IMR-90 (cell line): ENCODE measurements at regions not wholly inside any gene's neighbourhood (a gene's known extent, or its start where the extent isn't known, plus 50 kb on each side); places are given as distances from the start of the nearest gene placed in this dataset.
A peak's percentile ranks its signal among the peaks of the same experiment; 100 is the strongest.

ENCODE experiments used
- ATAC-seq: fragments of 200-7000 bp; cut with Tn5 transposase; 2 replicates; pipeline ENCODE4 v1.9.1; 2020; ENCODE audit warnings: low read depth, mild to moderate bottlenecking, moderate library complexity
- BruUV-seq: library from RNA; stranded (reverse); fragments of 400-500 nt; replicated peaks from 2 replicates; lab custom pipeline; 2021; lab: Mats Ljungman, UMichigan
- CTCF ChIA-PET: fragments of 300-600 bp; formaldehyde crosslinking; extraction: SDS; loops from one replicate; lab custom pipeline; 2021; ENCODE audit warnings: antibody characterized with exemption; lab: Yijun Ruan, JAX
- POLR2A ChIA-PET: fragments of 300-600 bp; sonication (Branson Sonifier 250); formaldehyde crosslinking; loops from one replicate; lab custom pipeline; 2022; ENCODE audit warnings: antibody characterized with exemption; ENCODE audit not compliant: unreplicated experiment; lab: Charles Lee
- DNase-seq: peaks from one replicate; pipeline ENCODE4 v3.0.0; 2013
- H2AFZ ChIP-seq: replicated peaks from 2 replicates; pipeline ENCODE3; 2013; ENCODE audit warnings: low read length, mild to moderate bottlenecking; ENCODE audit not compliant: poor library complexity
- H2AK5ac ChIP-seq: 2 replicates; pipeline ENCODE4 v1.6.1; 2013; ENCODE audit warnings: low read depth, low read length, inconsistent platforms
- H2AK9ac ChIP-seq: replicated peaks from 2 replicates; pipeline ENCODE3; 2013; ENCODE audit warnings: mild to moderate bottlenecking, low read depth, low read length, moderate library complexity; ENCODE audit not compliant: poor library complexity
- H2BK120ac ChIP-seq: 2 replicates; pipeline ENCODE4 v1.6.1; 2013; ENCODE audit warnings: low read depth, low read length, inconsistent platforms
- H2BK15ac ChIP-seq: 3 replicates; pipeline ENCODE4 v1.6.1; 2013; ENCODE audit warnings: low read depth, low read length, inconsistent platforms
- H2BK20ac ChIP-seq: 2 replicates; pipeline ENCODE4 v1.6.1; 2013; ENCODE audit warnings: low read depth, mild to moderate bottlenecking, inconsistent platforms, low read length, moderate library complexity
- H2BK5ac ChIP-seq: 2 replicates; pipeline ENCODE4 v1.6.1; 2013; ENCODE audit warnings: mild to moderate bottlenecking, low read depth, low read length, inconsistent platforms; ENCODE audit not compliant: poor library complexity, severe bottlenecking
- H3K14ac ChIP-seq: replicated peaks from 2 replicates; pipeline ENCODE4 v1.6.1; 2013; ENCODE audit warnings: low read depth, low read length, inconsistent platforms
- H3K18ac ChIP-seq: 2 replicates; pipeline ENCODE4 v1.6.1; 2013; ENCODE audit warnings: low read depth, low read length, control low read depth
- H3K23ac ChIP-seq: 2 replicates; pipeline ENCODE4 v1.6.1; 2013; ENCODE audit warnings: low read depth, low read length, inconsistent platforms
- H3K27ac ChIP-seq: 2 replicates; pipeline ENCODE4 v1.5.1; 2013; ENCODE audit warnings: mild to moderate bottlenecking, control low read depth, low read length; ENCODE audit not compliant: insufficient read depth
- H3K27me3 ChIP-seq: 2 replicates; pipeline ENCODE4 v1.6.1; 2013; ENCODE audit warnings: low read length; ENCODE audit not compliant: control insufficient read depth, insufficient read depth
- H3K36me3 ChIP-seq: 2 replicates; pipeline ENCODE4 v1.6.1; 2013; ENCODE audit warnings: low read length, mixed read lengths; ENCODE audit not compliant: control insufficient read depth, insufficient read depth
- H3K4ac ChIP-seq: 2 replicates; pipeline ENCODE4 v1.6.1; 2013; ENCODE audit warnings: low read depth, low read length, inconsistent platforms
- H3K4me1 ChIP-seq: 2 replicates; pipeline ENCODE4 v1.6.1; 2013; ENCODE audit warnings: low read length, mixed read lengths; ENCODE audit not compliant: control insufficient read depth, insufficient read depth
- H3K4me2 ChIP-seq: 2 replicates; pipeline ENCODE4 v1.6.1; 2013; ENCODE audit warnings: low read depth, mild to moderate bottlenecking, control low read depth, low read length, moderate library complexity
- H3K4me3 ChIP-seq: 2 replicates; pipeline ENCODE4 v1.5.1; 2013; ENCODE audit warnings: low read depth, mild to moderate bottlenecking, control low read depth, low read length, moderate library complexity; ENCODE audit not compliant: insufficient read depth
- H3K56ac ChIP-seq: 2 replicates; pipeline ENCODE4 v1.6.1; 2013; ENCODE audit warnings: low read length, inconsistent platforms; ENCODE audit not compliant: insufficient read depth; ENCODE audit errors: extremely low read depth
- H3K79me1 ChIP-seq, 2 experiments: 2 replicates each; pipeline ENCODE4 v1.6.1; 2013; ENCODE audit warnings: low read length in 2 of 2, inconsistent platforms in 1 of 2, low read depth in 1 of 2
- H3K9ac ChIP-seq: 2 replicates; pipeline ENCODE4 v1.6.1; 2013; ENCODE audit warnings: low read depth, low read length, control low read depth
- H3K9me1 ChIP-seq: 2 replicates; pipeline ENCODE4 v1.6.1; 2013; ENCODE audit warnings: low read length, inconsistent platforms; ENCODE audit not compliant: insufficient read depth
- H3K9me3 ChIP-seq: 2 replicates; pipeline ENCODE4 v1.6.1; 2013; ENCODE audit warnings: low read length; ENCODE audit not compliant: control insufficient read depth, insufficient read depth
- H4K20me1 ChIP-seq: 2 replicates; pipeline ENCODE4 v1.6.1; 2013; ENCODE audit warnings: low read length, inconsistent platforms; ENCODE audit not compliant: insufficient read depth
- H4K5ac ChIP-seq: 2 replicates; pipeline ENCODE4 v1.6.1; 2013; ENCODE audit warnings: mild to moderate bottlenecking, low read depth, low read length, control low read depth
- H4K8ac ChIP-seq, 2 experiments: 2 replicates each; pipeline ENCODE4 v1.6.1; 2013; ENCODE audit warnings: low read depth in 2 of 2, low read length in 2 of 2, control low read depth in 1 of 2, inconsistent platforms in 1 of 2
- H4K91ac ChIP-seq: 2 replicates; pipeline ENCODE4 v1.6.1; 2013; ENCODE audit warnings: low read depth, low read length, inconsistent platforms; ENCODE audit not compliant: insufficient read depth
- BHLHE40 ChIP-seq: fragments of 150-350 bp; IDR thresholded peaks from 2 replicates; pipeline ENCODE4 v1.6.1; 2016; ENCODE audit warnings: mild to moderate bottlenecking, low read depth, low read length
- CEBPB ChIP-seq: IDR thresholded peaks from 2 replicates; pipeline ENCODE4 v1.6.1; 2012; ENCODE audit warnings: low read depth, low read length, improper control_type of control experiment
- MAZ ChIP-seq: IDR thresholded peaks from 2 replicates; pipeline ENCODE4 v1.6.1; 2012; ENCODE audit warnings: low read depth, mild to moderate bottlenecking, low read length, improper control_type of control experiment, moderate library complexity, borderline replicate concordance
- MXI1 ChIP-seq: IDR thresholded peaks from 2 replicates; pipeline ENCODE4 v1.6.1; 2012; ENCODE audit warnings: low read depth, mild to moderate bottlenecking, low read length, moderate library complexity, borderline replicate concordance
- RAD21 ChIP-seq: IDR thresholded peaks from 2 replicates; pipeline ENCODE4 v1.6.1; 2012; ENCODE audit warnings: low read length, improper control_type of control experiment
- WGBS, 2 experiments: methylation state at CpG; one replicate each; pipeline versions ENCODE4 v1.1.5 to v1.1.7; 2013; ENCODE audit warnings: missing lambda C conversion rate in 2 of 2; ENCODE audit not compliant: insufficient read length in 1 of 2; ENCODE audit errors: extremely low coverage in 2 of 2; 5-methylcytosine and 5-hydroxymethylcytosine counted together
- dilution Hi-C: fragments of 300-500 bp; cut with HindIII; formaldehyde crosslinking; loops from one replicate; pipeline ENCODE4 v1.14.3; 2018; ENCODE audit warnings: low sequenced_read_pairs; ENCODE audit not compliant: unreplicated experiment
- in situ Hi-C: fragments of 300-500 bp; cut with MboI; formaldehyde crosslinking; loops from 3 replicates; pipeline ENCODE4 v1.14.3; 2019; ENCODE audit warnings: low sequenced_read_pairs, inconsistent platforms, mixed read lengths
- intact Hi-C: fragments of 100-400 bp; cut with micrococcal nuclease; formaldehyde crosslinking; loops from 2 replicates; pipeline ENCODE4 v1.10.0; 2022

DNA sequence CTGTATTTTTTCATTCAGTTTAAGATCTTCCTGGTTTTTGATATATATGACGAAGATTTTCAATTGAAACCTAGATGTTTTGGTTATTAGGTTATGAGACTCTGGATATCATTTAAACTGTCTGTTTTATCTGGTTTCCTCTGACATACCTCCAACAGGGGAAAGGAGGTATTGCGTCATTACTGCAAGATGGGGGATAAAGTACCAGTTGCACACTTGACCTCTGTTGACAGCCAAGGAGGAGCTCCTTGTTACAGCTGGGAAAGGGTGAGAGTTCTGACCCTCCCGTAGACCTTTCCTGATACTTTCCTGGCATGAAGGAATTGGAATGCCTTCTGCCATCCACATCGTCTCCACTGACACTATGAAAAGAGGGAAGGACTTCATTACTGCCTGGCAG lies 82.0 kb upstream of the SHISA2 start:
- POLR2A ChIA-PET = no interaction called here
- in situ Hi-C loops = no loop called here

More for the DNA sequence above, 82.0 kb upstream of the SHISA2 start:
- dilution Hi-C loops (no loop called here), intact Hi-C loops (no loop called here)
- ATAC-seq = no peak
- Histone ChIP-seq H2BK15ac (no peak overlapping the region), H2AK9ac (no peak overlapping the region), H3K27me3 (no peaks in the 10 kb centered on the region), H3K4me1 (no peaks in the 10 kb centered on the region), H2AK5ac (no peak overlapping the region), H3K4me2 (no peak overlapping the region), H3K4ac (no peak overlapping the region), H3K79me1 (no peaks in the 10 kb centered on the region), H2BK20ac (no peak overlapping the region), H3K36me3 (no peaks in the 10 kb centered on the region), H3K9me3 (no peaks in the 10 kb centered on the region), H3K18ac (no peak overlapping the region), H4K20me1 (no peaks in the 10 kb centered on the region), H2AFZ (no peak overlapping the region), H4K8ac (no peak overlapping the region), H3K23ac (no peak overlapping the region), H2BK120ac (no peak overlapping the region), H3K14ac (no peak overlapping the region), H3K9ac (no peak overlapping the region), H4K5ac (no peak overlapping the region), H3K4me3 (no peak overlapping the region), H2BK5ac (no peak overlapping the region), H3K27ac (no peak overlapping the region), H4K91ac (no peak overlapping the region), H3K9me1 (no peaks in the 10 kb centered on the region; the same call in 1 of the 2 replicates), H3K56ac (no peak overlapping the region)
- TF ChIP-seq CEBPB = peak; percentile 84
- TF ChIP-seq RAD21 = no peak
- TF ChIP-seq MAZ = no peak
- no peak for TF ChIP-seq MXI1
- TF ChIP-seq BHLHE40 = no peak
- DNase-seq = no peak
- no TSS peak for BruUV-seq
- CTCF ChIA-PET = no interaction called here
- WGBS, 2 experiments = no CpG with 5 or more reads among the region's 4 CpGs
